Peyer's patch (tissue), 4 donors: ENCODE measurements at regions not wholly inside any gene's neighbourhood (a gene's known extent, or its start where the extent isn't known, plus 50 kb on each side); places are given as distances from the start of the nearest gene placed in this dataset.

Experiments
- DNase-seq, 3 donors: peaks; one replicate each; pipeline ENCODE4 v3.0.0-alpha.2; 2017 to 2019
- H3K27ac ChIP-seq, 4 donors: fragments of 200-600 bp; sonication (generic); one replicate each; pipeline ENCODE4 v1.5.1; 2016 to 2019
- H3K27me3 ChIP-seq, 2 donors: fragments of 200-600 bp; sonication (generic); one replicate each; pipeline ENCODE4 v1.5.1; 2019
- H3K36me3 ChIP-seq, 3 donors: fragments of 200-600 bp; sonication (generic); one replicate each; pipeline ENCODE4 v1.5.1; 2016 to 2019
- H3K4me1 ChIP-seq, 4 donors: fragments of 200-600 bp; sonication (generic); one replicate each; pipeline ENCODE4 v1.5.1; 2016 to 2019
- H3K4me3 ChIP-seq, 4 donors: fragments of 200-600 bp; sonication (generic); 1 replicate in 3 of 4; 2 replicates in 1 of 4; pipeline ENCODE4 v1.5.1; 2016 to 2019; ENCODE audit warnings: mild to moderate bottlenecking in 1 of 4
- H3K9me3 ChIP-seq, 4 donors: fragments of 200-600 bp; sonication (generic); one replicate each; pipeline ENCODE4 v1.5.1; 2016 to 2019; ENCODE audit warnings: mild to moderate bottlenecking in 1 of 4
- CTCF ChIP-seq, 6 experiments: fragments of 450-650 bp in 4 of 6; fragments of 200-600 bp in 2 of 6; sonication (generic) in 1 of 6; IDR thresholded peaks; one replicate each; pipeline ENCODE4 v1.5.1; 2017 to 2019; ENCODE audit warnings: antibody characterized with exemption in 6 of 6, mild to moderate bottlenecking in 3 of 6, moderate library complexity in 1 of 6
- POLR2A ChIP-seq, 2 donors: fragments of 450-650 bp; IDR thresholded peaks; one replicate each; pipeline ENCODE4 v1.5.1; 2017; ENCODE audit warnings: antibody characterized with exemption in 2 of 2, mild to moderate bottlenecking in 2 of 2, moderate library complexity in 2 of 2

- Histone ChIP-seq H3K9me3 (no peaks in the 10 kb centered on the region), H3K27me3 (no peaks in the 10 kb centered on the region), H3K27ac (no peak overlapping the region), H3K36me3 (no peaks in the 10 kb centered on the region), H3K4me3 (no peak overlapping the region), H3K4me1 (no peaks in the 10 kb centered on the region)
- TF ChIP-seq POLR2A (IDR thresholded peaks at IDR 0.05) (no peak), CTCF (IDR thresholded peaks at IDR 0.05) (no peak)
- no peak for DNase-seq
These were observed 416.1 kb upstream of the LMCD1 start for GRCh38 chr3:8085498-8085897.

- Histone ChIP-seq H3K9me3 (no peaks in the 10 kb centered on the region), H3K27ac (no peak overlapping the region), H3K4me1 (no peaks in the 10 kb centered on the region), H3K4me3 (no peak overlapping the region), H3K36me3 (no peaks in the 10 kb centered on the region), H3K27me3 (no peaks in the 10 kb centered on the region)
- no peak for DNase-seq
- TF ChIP-seq CTCF (IDR thresholded peaks at IDR 0.05) (no peak), POLR2A (IDR thresholded peaks at IDR 0.05) (no peak)
These were observed 413.7 kb upstream of the LMCD1 start for GRCh38 chr3:8087951-8088350.

- DNase-seq: no peak
- no peak for TF ChIP-seq POLR2A (IDR thresholded peaks at IDR 0.05)
- no peak for TF ChIP-seq CTCF (IDR thresholded peaks at IDR 0.05)
- Histone ChIP-seq H3K4me3 (no peak overlapping the region), H3K36me3 (no peaks in the 10 kb centered on the region), H3K4me1 (no peaks in the 10 kb centered on the region), H3K27me3 (no peaks in the 10 kb centered on the region), H3K9me3 (no peaks in the 10 kb centered on the region), H3K27ac (no peak overlapping the region)
These were observed 407.2 kb upstream of the LMCD1 start for GRCh38 chr3:8094415-8094814.

GRCh38 chr3:8095724-8096123 is 405.9 kb upstream of the LMCD1 start:
- no peak for DNase-seq
- no peak overlapping the region for H3K4me3 ChIP-seq
- H3K27ac ChIP-seq: no peak overlapping the region
- H3K4me1 ChIP-seq: no peaks in the 10 kb centered on the region
- no peak for TF ChIP-seq POLR2A (IDR thresholded peaks at IDR 0.05)
- no peak for TF ChIP-seq CTCF (IDR thresholded peaks at IDR 0.05)
- H3K36me3 ChIP-seq: no peaks in the 10 kb centered on the region
- H3K27me3 ChIP-seq: no peaks in the 10 kb centered on the region
- H3K9me3 ChIP-seq: no peaks in the 10 kb centered on the region

GRCh38 chr3:8097690-8098089 is 403.9 kb upstream of the LMCD1 start:
- Histone ChIP-seq H3K4me1 (no peaks in the 10 kb centered on the region), H3K27ac (no peak overlapping the region), H3K9me3 (no peaks in the 10 kb centered on the region), H3K36me3 (no peaks in the 10 kb centered on the region), H3K27me3 (no peaks in the 10 kb centered on the region), H3K4me3 (no peak overlapping the region)
- no peak for DNase-seq
- TF ChIP-seq POLR2A (IDR thresholded peaks at IDR 0.05) (no peak), CTCF (IDR thresholded peaks at IDR 0.05) (no peak)

- no peak overlapping the region for H3K27ac ChIP-seq
- H3K9me3 ChIP-seq: no peaks in the 10 kb centered on the region
- no peaks in the 10 kb centered on the region for H3K27me3 ChIP-seq
- H3K4me3 ChIP-seq: no peak overlapping the region
- H3K36me3 ChIP-seq: no peaks in the 10 kb centered on the region
- no peak for DNase-seq
- H3K4me1 ChIP-seq: no peaks in the 10 kb centered on the region
- TF ChIP-seq CTCF (IDR thresholded peaks at IDR 0.05) (no peak), POLR2A (IDR thresholded peaks at IDR 0.05) (no peak)
These were observed 397.7 kb upstream of the LMCD1 start for GRCh38 chr3:8103954-8104353.
